Glomerular visceral epithelial cell (primary cell): ENCODE measurements at regions not wholly inside any gene's neighbourhood (a gene's known extent, or its start where the extent isn't known, plus 50 kb on each side); places are given as distances from the start of the nearest gene placed in this dataset.
"Not testable (repeated sequence)": the region's sequence is repeated elsewhere in the genome, so short reads cannot be mapped to it uniquely, and the experiment has no call there.

Source experiments
- DNase-seq: peaks from one replicate; pipeline ENCODE4 v3.0.0-alpha.2; 2016; ENCODE audit errors: extremely low spot score

DNA sequence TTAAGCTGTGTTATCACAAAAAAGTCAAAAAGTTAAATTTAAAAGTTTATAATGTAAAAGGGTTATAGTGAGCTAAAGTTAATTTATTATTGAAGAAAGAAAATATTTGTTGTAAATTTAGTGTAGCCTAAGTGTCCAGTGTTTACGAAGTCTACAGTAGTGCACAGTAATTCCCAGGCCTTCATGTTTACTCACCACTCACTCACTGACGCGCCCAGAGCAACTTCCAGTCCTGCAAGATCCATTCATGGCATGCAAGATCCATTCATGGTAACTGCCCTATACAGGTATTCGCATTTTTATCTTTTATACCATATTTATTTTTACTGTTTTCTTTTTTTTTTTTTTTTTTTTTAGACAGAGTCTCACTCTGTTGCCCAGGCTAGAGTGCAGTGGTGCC is 69.5 kb downstream of the TPRA1 start:
- DNase-seq, result no peak

DNA sequence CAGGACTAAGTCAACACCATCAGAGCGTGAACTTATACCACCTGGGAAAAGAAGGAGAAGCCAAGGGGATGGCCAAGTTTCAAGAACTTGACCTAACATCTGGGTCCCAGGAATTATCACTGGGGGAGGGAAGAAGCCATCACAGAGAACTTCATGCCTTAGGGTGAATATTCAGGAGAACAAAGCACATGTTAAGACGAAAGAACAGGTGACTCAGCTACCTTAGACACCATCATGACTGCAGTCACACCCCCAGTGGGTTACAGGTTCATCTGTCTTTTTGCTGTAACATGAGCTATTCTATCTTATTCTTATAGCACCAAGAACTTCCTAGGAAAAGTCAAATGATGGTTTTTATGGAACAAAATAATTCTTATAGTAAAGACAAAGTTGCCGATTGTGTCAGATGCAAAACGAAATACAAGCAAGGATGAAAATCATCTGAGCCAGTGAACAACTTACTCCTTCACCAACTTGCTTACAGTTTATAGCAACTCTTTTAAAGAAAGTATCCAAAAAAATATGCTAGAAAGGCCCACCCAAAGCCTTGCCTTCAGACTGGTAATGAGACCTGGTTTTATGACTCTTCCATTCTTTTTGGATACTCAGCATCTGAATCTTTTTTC is 72.0 kb downstream of the TPRA1 start:
- DNase-seq, result no peak

DNA sequence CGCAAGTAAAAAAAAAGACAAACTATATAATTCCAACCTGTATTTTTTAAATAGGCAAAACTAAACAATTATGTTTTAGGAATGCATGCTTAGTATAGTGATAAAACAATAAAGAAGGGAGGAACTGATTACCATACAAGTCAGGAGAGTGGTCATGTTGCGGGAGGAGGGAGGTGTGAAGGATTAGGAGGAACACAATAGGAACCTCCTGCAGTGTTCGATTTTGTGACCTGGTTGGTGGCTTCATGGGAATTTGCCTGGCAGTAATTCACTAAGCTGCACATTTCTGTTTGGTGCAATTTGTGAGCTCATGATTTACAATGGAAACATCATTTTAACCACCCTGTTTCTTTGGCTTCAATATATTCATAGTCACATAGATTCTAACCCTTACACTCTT is 78.3 kb downstream of the TPRA1 start:
- no peak for DNase-seq

DNA sequence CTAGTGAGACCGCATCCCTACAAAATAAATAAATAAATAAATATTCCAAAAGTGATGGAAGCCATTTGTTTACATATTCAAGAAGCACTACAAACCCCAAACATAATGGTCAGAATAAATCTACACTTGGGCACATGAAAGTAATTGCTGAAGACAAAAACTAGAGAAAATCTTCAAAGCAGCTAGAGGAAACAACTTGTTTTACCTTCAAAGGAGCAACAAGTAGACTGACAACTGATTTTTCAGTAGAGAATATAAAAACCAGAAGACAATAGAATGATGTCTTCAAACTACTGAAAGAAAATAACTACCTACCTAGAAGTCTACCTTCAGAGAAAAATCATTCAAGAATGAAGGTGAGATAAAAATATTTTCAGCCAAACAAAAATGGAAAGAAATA is 89.4 kb downstream of the TPRA1 start:
- no peak for DNase-seq

DNA sequence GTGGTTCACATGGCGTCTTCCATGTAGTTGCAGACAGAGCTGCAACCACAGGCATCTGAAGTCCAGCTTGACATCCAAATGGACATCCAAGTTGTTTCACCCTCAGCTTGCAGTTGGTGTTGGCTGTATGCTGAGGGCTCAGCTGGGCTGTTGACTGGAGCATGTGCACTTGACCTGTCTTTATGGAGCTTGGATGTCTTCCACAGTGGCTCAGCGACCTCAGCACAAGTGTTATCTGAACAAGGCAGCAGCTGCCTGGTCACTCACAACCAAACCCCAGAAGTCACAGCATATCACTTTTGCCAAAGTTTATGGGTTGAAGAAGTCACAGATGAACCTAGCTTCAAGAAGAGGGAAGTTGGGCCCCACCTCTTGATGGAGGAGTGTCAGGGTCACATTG is 92.9 kb downstream of the TPRA1 start:
- DNase-seq, result no peak

DNA sequence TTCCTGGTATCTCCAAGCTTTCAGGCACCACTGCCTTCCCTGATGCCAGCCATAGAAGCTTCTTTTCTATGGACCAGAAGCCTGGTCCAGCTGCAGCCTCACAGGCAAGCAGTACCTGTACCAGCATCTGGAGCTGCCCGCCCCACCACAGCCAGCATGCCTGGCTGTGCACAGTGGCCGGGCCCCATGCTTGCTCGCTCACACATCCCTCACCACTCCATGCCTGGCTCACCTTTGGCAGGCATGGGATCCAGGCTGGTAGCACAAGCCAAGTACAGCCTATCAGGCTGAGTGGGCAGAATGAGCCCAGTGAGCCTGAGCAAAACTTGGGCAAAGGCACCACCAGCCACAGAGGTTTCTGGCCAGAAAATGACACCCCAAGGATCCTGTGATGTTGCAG is 93.4 kb downstream of the TPRA1 start:
- DNase-seq, result no peak

DNA sequence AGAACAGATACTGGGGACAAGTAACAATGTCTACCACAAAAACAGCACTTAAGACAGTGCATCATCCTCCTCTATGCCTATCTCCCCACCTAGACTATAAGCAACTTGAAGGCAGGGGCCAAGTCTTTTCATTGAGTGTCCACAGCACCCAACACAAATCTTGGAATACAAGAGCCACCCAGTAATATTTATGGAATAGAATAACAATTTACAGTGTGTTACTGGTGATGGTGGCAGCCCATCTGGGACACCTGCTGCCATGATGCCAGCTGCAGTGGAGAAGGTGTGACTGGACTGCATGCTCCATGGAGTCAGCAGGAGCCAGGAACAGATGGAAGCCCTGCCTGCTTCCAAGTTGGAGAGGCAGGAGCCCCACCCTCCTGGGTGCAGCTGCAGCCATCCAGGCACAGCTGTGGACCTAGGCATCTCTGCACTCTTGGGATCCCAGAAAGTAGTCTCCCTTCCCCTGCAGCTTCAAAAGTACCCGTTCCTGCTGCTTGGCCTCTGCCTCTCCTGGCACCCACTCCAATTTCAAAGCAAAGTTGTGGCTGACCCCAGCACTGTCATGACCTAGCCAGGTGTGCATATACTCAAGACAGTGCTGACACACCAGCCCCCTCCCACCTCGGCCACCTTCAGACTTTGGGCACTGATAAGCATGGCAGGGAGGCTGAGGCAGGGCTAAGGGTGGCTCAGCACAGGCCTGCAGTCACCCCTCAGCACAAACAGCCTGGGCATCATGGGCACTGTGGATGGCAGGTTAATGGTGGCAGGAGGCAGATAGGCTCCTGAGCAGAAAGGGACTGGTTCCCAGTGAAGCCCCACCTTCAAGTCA is 94.5 kb downstream of the TPRA1 start:
- no peak for DNase-seq

DNA sequence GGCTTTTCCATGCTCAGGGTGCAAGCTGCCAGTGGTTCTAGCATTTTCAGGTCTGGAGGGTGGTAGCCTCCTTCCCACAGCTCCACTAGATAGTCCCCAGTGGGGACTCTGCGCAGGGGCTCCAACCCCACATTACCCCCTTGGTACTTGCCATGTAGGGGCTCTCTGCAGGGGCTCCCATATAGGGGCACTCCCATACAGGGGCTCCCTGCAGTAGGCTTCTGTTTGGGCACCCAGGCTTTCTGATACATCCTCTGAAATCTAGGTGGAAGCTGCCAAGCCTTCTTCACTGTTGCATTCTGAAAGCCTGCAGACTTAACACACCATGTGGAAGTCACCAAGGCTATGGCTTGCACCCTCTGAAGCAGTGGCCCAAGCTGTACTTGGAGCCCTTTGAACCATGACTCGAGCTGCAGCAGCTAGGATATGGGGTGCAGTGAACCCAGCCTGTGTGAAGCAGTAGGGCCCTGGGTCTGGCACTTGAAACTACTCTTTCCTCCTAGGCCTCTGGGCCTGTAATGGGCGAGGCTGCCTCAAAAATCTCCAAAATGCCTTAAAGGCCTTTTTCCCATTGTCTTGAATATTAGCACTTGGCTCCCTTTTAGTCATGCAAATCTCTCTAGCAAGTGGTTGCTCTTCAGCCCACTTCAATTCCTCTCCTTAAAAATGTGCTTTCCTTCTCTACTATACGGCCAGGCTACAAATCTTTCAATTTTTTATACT is 96.4 kb downstream of the TPRA1 start:
- no peak for DNase-seq

DNA sequence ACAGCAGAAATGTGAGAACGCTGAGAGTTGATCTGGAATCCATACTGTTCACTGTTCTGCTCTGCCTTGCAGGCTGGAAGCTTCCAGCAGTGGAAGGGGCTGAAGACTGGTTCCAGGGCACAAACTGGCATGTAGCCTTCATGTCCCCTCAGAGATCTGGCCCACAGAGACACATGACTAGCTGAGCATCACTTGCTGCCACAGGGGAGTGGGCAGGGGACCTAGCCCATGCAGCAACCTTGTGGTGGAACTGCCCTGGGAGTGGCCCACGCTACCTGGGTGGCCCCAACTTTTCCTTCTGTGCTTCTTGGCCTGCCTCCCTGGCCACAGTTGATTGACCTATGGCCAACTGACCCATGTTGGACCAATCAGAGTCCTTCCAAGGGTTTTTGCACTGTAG is 98.1 kb downstream of the TPRA1 start:
- DNase-seq, result no peak

DNA sequence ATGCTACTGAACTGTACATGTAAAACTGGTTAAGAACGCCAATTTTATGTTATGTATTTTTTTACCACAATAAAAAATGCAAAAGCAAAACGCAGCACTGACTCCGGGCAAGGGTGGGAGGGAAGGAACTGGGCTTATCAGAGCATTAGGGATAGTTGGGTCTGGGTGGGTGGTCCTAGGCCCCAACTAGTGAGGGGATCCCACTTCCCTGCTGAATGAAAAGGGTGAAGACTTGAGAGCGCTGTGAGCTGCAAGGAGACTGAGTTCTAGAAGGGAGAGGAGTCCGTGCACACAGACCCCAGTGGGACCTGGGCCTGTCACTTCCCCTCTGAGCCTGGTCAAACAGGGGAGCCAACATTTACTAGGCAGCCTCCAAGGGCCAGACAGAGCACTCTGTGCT is 98.6 kb downstream of the TPRA1 start:
- DNase-seq, result no peak

DNA sequence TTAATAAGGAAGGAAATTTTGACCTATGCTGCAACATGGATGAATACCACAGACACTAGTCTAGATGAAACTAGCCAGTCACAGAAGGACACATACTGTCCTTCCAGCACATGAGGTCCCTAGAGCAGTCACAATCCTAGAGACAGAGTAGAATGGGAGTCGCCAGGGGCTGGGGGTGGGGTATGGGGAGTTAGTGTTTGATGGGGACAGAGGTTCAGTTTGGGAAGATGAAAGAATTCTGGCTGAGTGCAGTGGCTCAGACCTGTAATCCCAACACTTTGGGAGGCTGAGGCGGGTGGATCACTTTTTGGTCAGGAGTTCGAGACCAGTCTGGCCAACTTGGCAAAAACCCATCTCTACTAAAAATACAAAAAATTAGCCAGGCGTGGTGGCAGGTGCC is 99.2 kb downstream of the TPRA1 start:
- no peak for DNase-seq

DNA sequence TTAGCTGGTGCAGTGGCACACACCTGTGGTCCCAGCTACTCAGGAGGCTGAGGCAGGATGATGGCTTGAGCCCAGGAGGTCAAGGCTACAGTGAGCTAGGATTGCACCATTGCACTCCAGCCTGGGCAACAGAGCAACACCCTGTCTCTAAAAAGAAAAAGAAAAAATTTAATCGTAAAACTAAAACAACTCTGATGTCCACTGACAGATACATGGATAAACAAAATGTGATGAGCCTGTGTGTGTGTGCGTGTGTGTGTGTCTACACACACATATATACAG is 99.6 kb downstream of the TPRA1 start:
- not testable (repeated sequence) for DNase-seq

DNA sequence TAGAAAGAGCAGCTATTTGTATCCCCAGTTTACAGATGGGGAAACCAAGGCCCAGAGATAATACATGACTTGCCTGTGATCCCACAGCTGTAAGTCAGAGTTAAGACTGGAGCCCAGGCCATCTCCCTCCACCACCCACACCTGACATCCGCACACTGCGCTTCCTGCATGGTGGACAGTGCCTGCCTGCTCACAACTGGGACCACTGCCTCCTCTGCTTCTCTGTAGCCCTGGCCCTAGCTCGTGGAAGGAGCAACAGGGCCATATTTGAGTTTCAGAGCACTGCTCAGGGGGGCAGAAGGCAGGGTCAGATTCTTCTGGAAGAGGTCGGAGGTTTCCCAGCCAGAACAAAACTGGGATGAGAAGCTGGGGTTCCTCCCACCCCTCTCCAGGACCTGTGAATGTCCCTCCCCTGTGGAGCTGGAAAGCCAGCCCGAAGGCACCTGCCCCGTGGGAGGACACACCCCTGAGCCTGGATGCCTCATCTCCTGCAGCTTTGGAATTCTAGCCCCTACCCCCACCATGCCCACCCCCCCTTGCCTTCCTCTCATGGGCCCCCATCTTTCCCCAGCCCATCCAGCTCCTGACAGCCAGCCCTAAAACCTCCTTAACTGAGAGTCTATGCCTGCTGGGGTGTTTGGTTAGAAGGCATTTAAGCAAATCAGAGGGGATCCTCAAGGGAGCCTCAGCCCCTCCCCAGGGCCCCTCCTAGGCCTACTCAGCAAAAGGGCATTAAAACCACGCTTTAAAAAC is 100.1 kb downstream of the TPRA1 start:
- DNase-seq, result no peak

DNA sequence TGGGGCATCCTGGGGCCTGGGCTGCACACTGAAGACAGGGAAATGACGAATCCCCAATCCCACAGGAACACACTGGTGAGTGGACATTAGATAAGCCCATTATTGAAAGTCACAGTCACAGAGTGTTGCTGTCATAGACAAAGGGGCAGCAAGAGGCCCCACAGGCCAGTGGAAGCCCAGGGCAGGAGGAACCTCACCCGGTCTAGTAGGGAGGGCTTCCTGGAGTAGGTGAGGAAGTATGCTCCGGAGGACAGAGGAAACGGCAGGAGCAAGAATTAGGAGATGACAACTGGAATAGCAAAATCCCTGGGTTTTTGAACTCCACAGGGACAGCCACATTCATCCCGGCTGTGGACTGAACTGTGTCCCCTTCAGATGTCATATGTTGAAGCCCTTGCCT is 101.2 kb downstream of the TPRA1 start:
- DNase-seq, result no peak

DNA sequence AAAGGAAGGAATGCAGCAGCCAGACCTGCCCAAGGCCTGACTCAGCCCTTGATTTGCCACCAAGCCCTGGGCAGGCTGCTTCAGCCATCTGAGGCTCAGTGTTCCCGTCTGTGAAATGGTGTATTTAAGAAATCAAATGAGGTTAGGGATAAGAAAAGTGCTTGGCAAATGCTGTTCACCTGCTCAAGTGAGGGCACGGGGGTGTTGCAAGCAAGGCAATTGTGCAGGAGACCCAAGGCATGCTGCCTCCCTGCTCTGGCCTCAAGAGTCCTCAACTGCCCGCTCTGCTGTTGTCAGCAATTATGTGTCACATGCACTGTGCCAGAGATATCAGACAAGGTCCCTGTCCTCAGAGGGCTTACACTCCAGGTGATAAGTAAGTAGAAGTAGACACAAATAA is 101.8 kb downstream of the TPRA1 start:
- DNase-seq, result no peak

DNA sequence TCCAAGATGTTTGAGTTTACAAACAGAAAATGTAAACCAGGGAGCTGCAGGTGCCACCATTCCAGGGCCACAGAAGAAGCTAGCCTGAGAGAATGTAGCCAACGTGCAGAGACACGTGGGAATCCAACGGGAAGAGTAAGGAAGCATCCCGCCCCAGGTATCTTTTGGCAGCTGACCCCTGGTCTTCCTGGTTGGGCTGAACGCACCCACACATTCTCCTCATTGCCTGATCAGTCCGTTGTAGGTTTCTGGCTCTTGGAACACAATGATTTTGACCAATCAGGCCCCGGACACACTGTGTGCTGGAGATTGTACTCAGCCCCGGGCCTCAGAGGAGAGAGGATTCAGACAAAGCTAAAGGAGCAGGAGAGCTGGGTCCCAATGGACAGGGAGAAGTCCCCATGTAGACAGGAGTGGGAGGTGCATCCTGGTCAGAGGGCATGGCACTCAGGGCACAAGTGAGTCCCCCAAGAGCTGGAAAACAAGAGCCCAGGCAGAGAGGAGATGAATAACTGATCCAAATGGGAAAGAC is 102.3 kb downstream of the TPRA1 start:
- DNase-seq, result no peak

DNA sequence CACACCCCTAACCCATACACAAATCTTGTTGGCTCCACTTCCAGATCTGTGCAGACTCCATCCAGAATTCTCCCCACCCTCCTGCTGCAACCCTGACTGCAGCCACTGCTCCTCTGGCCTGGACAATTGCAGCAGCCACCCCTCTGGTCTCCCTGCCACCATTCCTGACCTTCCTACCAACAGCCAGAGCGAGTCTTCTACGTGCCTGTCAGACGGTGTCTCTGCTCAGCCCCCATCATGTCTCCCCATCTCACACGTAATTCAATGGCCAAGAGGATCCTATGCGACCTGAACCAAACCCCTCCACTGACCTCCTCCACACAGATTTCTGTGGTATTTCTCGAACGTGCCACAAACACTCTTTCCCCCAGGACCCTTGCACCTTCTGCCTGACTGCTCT is 103.3 kb downstream of the TPRA1 start:
- DNase-seq, result no peak

DNA sequence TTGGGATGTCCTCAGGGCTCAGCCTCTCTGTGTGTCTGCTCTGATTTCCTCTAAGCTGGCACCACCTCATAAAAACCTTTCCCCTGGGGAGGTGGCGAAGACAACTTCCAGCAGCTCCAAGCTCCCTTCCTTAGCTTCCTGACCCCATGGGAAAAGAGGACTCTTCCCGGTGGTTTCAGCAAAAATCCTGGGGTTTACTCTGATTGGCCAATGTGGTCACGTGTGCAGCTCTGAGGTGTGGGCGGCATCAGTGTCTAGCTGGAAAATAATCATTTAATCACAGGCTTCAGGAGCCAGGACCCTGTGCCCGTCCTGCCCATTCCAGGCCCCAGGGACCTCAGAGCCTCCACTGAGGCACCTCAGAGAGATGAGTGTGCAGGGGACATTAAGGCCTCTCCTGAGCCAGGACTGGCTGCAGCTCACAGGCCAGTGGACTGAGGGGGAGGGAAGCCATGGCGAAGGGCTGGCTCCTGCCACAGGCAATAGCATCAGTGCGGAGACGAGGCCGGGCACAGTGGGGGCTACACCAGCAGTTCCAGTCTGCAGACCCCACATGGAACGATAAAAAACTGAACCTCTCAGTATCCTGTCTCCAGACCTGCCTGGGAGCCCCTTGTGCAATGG is 104.1 kb downstream of the TPRA1 start:
- no peak for DNase-seq

DNA sequence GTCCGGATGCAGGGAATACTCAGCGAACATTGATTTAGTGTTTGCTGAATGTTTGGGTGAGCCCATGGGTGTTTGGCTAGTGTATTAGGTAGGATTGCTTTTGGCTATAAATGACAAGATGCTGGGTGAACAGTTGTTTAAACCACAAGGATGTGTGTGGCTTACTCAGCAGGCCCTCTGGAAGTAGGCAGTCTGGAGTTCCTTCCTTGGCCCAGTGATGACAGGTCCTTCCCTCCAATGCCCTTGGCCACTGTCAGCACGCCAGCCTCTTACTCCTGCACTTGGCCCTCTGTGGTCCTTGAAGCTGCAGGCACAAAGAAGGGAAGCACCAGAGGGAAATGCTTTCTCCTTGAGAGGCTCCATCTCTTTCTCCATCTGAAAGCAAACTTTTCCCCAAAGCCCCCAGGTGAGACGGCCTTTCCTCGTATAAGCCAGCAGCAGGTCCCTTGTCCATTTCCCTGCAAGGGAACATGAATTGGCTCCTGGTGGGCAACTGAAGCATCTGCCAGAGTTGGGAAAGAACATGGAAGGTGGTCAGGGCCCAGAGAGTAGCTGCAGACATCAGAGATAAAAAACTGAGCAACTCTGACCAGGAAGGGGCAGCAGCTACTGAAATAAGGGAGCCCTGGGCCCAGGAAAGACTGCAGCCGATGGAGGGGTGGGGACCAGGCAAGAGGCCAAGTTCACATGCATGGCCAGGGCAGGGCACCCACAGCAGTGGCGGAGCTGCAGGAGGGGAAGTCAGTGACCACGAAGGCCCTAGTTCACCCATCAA is 105.0 kb downstream of the TPRA1 start:
- no peak for DNase-seq

DNA sequence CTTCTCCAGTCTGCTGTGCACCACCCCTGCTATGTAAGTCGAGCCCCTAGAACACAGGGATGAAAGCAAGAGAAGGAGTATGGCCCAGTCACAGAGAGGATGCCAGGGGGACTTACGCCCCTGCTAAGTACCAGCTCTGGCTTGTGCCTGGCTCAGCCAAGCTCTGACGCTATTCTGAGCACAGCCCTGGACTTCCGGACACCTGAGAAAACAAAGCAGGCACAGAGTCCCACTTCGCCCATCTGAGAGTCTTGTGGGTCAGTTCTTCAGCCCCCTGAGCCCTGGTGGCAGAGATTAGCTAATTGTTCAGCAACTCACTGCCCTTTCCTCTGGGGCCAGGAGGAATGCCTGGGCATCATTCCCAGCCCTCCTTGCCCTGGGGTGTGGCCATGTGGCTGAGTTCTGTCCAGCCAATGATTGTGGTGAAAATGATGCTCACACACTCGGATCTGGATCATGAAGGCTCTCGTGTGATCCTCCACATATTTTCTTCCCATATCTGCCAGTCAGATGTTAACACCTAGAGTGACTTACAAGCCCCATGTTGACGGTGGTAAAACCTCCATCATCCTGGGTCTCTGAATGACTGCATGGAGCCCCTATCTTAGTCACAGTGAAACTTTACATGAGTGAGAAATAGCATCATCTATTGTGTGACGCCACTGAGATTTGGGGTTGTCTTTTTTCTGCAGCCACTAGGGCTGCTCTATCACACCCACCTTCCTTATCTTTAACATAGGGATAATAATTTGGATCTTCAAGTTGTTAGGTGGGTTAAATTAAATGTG is 105.7 kb downstream of the TPRA1 start:
- no peak for DNase-seq
